ENCODE measurements at regions not wholly inside any gene's neighbourhood (a gene's known extent, or its start where the extent isn't known, plus 50 kb on each side); places are given as distances from the start of the nearest gene placed in this dataset.
"Not testable (repeated sequence)": the region's sequence is repeated elsewhere in the genome, so short reads cannot be mapped to it uniquely, and the experiment has no call there.

GRCh38 chr6:27014053-27014452, 233.4 kb upstream of the PRSS16 start:
- WGBS (ENCODE audit: insufficient coverage, insufficient replicate concordance, low lambda C conversion rate, missing lambda C conversion rate): 91% methylated on average over 2 of the region's 2 CpGs
- SMC1A ChIA-PET (ENCODE audit: uncharacterized antibody, unreplicated experiment); H3K9ac ChIP-seq (ENCODE audit: control insufficient read depth, insufficient read depth, low read length); H3K4me2 ChIP-seq (ENCODE audit: control insufficient read depth, insufficient read depth); H2AFZ ChIP-seq (ENCODE audit: control insufficient read depth, low read depth, low read length); POLR2A ChIA-PET; H3K27ac ChIP-seq (ENCODE audit: control insufficient read depth, insufficient read depth); ATAC-seq; RAD21 ChIA-PET (ENCODE audit: unreplicated experiment); H3K27me3 ChIP-seq (replicated peaks in 1 of 2; ENCODE audit: control insufficient read depth in 2 of 2, insufficient read depth in 2 of 2, low read length in 1 of 2); H3K79me2 ChIP-seq (ENCODE audit: control insufficient read depth, insufficient read depth, low read length); H3K4me1 ChIP-seq (ENCODE audit: control insufficient read depth, insufficient read depth, low read length); FAIRE-seq; H3K36me3 ChIP-seq (ENCODE audit: control insufficient read depth in 2 of 2, insufficient read depth in 2 of 2, low read length in 1 of 2); BruUV-seq (replicated peaks); in situ Hi-C loops (cut with MboI); intact Hi-C loops (cut with micrococcal nuclease; ENCODE audit: unreplicated experiment); H3K9me3 ChIP-seq (replicated peaks; ENCODE audit: control insufficient read depth, insufficient read depth, low read length); H3K4me3 ChIP-seq; CTCF ChIA-PET; H4K20me1 ChIP-seq (ENCODE audit: control insufficient read depth, insufficient read depth); DNase-seq (ENCODE audit: low read depth, low spot score): not testable (repeated sequence)

GRCh38 chr6:27016689-27017088, 230.8 kb upstream of the PRSS16 start:
- in situ Hi-C loops (cut with MboI): no loop called here
- Histone ChIP-seq H3K4me3 (no peak overlapping the region), H3K27me3 (replicated peaks in 1 of 2; ENCODE audit: control insufficient read depth in 2 of 2, insufficient read depth in 2 of 2, low read length in 1 of 2) (no peaks in the 10 kb centered on the region), H3K4me1 (ENCODE audit: control insufficient read depth, insufficient read depth, low read length) (no peaks in the 10 kb centered on the region; the same call in 1 of the 2 replicates), H3K36me3 (ENCODE audit: control insufficient read depth in 2 of 2, insufficient read depth in 2 of 2, low read length in 1 of 2) (no peaks in the 10 kb centered on the region), H4K20me1 (ENCODE audit: control insufficient read depth, insufficient read depth) (no peaks in the 10 kb centered on the region), H3K27ac (ENCODE audit: control insufficient read depth, insufficient read depth) (no peak overlapping the region), H3K79me2 (ENCODE audit: control insufficient read depth, insufficient read depth, low read length) (no peaks in the 10 kb centered on the region), H3K4me2 (ENCODE audit: control insufficient read depth, insufficient read depth) (no peak overlapping the region), H2AFZ (ENCODE audit: control insufficient read depth, low read depth, low read length) (no peak overlapping the region), H3K9me3 (replicated peaks; ENCODE audit: control insufficient read depth, insufficient read depth, low read length) (peaks cover 5% of the 10 kb centered on the region), H3K9ac (ENCODE audit: control insufficient read depth, insufficient read depth, low read length) (no peak overlapping the region)
- ChIA-PET POLR2A (no interaction called here), CTCF (no interaction called here), SMC1A (ENCODE audit: uncharacterized antibody, unreplicated experiment) (no interaction called here), RAD21 (ENCODE audit: unreplicated experiment) (no interaction called here)
- WGBS (ENCODE audit: insufficient coverage, insufficient replicate concordance, low lambda C conversion rate, missing lambda C conversion rate): 15% methylated on average over 1 of the region's 1 CpG
- ATAC-seq: no peak
- intact Hi-C loops (cut with micrococcal nuclease; ENCODE audit: unreplicated experiment): no loop called here
- no peak for DNase-seq (ENCODE audit: low read depth, low spot score)
- FAIRE-seq: no peak
- no TSS peak for BruUV-seq (replicated peaks)
- no peak for TF ChIP-seq ZBTB11 (CRISPR knock-in tag; IDR thresholded peaks at IDR 0.05)
- no peak for TF ChIP-seq PAX5 (IDR thresholded peaks at IDR 0.05; ENCODE audit: borderline replicate concordance, low read depth, low read length)
- no peak for TF ChIP-seq CEBPZ (IDR thresholded peaks at IDR 0.05; ENCODE audit: low read depth, low read length)
- no peak for TF ChIP-seq ZNF274 (IDR thresholded peaks at IDR 0.05; ENCODE audit: insufficient read depth, insufficient read length)
- TF ChIP-seq ZSCAN29 (IDR thresholded peaks at IDR 0.05): no peak
- no peak for TF ChIP-seq SIN3A (IDR thresholded peaks at IDR 0.05; ENCODE audit: low read depth, low read length)
- TF ChIP-seq MYB (IDR thresholded peaks at IDR 0.05; ENCODE audit: borderline replicate concordance, low read depth, low read length): no peak
- TF ChIP-seq BCLAF1 (IDR thresholded peaks at IDR 0.05): no peak
- TF ChIP-seq RAD21 (IDR thresholded peaks at IDR 0.05; ENCODE audit: insufficient read depth, low read depth, low read length): no peak
